Mononuclear cell (primary cell): ENCODE measurements at regions not wholly inside any gene's neighbourhood (a gene's known extent, or its start where the extent isn't known, plus 50 kb on each side); places are given as distances from the start of the nearest gene placed in this dataset.
"Not testable (repeated sequence)": the region's sequence is repeated elsewhere in the genome, so short reads cannot be mapped to it uniquely, and the experiment has no call there.

Source experiments
- H3K27me3 ChIP-seq: 2 replicates; pipeline ENCODE4 v1.6.0; 2011; ENCODE audit warnings: low read length, control low read depth; ENCODE audit not compliant: insufficient read depth
- H3K4me1 ChIP-seq: 2 replicates; pipeline ENCODE4 v1.5.1; 2011; ENCODE audit warnings: mild to moderate bottlenecking, low read length, control low read depth; ENCODE audit not compliant: insufficient read depth
- H3K4me3 ChIP-seq: 2 replicates; pipeline ENCODE4 v1.5.1; 2011; ENCODE audit warnings: mild to moderate bottlenecking, low read length, moderate library complexity
- H3K9me3 ChIP-seq: 2 replicates; pipeline ENCODE4 v1.5.1; 2011; ENCODE audit warnings: low read depth, mild to moderate bottlenecking, control low read depth, low read length

DNA sequence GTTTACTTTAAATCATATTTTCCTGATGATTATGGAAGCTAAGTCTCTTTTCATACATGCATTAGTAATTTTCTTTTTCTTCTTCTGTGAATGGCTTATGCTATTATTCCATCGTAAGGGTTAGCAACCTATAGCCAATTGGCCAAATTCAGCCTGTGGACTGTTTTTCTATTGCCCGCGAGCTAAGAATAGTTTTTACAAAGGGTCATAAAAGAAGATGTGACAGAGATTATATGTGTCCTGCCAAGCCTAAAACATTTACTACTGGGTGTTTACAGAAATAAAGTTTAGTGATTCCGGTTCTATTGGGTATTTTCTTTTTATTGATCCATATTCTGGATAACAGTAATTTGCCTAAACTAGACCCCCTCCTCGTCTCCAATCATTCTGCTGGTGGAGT, 268.8 kb upstream of the DIO3 start:
- H3K4me1 ChIP-seq = no peaks in the 10 kb centered on the region
- H3K27me3 ChIP-seq = no peaks in the 10 kb centered on the region
- H3K9me3 ChIP-seq = no peaks in the 10 kb centered on the region
- H3K4me3 ChIP-seq = no peak overlapping the region

DNA sequence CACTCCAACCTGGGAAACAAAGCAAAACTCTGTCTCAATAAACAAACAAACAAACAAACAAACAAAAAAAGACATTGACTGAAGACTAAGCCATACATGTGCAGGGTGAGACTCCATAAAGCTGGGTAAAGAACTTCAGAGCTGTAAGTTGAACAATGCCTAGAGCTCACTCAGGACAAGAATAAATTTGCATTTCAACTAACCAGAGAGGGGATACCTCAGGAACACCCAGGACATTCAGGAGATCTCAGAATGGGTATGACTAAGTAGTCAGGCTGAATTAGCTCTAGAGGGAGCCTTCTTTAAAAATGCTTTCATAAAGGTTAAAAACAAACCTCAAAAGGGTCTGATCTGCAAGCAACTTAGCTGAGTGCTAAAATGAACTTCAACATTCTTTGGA, 267.7 kb upstream of the DIO3 start:
- H3K4me1 ChIP-seq = no peaks in the 10 kb centered on the region
- no peaks in the 10 kb centered on the region for H3K9me3 ChIP-seq
- no peaks in the 10 kb centered on the region for H3K27me3 ChIP-seq
- H3K4me3 ChIP-seq = no peak overlapping the region

DNA sequence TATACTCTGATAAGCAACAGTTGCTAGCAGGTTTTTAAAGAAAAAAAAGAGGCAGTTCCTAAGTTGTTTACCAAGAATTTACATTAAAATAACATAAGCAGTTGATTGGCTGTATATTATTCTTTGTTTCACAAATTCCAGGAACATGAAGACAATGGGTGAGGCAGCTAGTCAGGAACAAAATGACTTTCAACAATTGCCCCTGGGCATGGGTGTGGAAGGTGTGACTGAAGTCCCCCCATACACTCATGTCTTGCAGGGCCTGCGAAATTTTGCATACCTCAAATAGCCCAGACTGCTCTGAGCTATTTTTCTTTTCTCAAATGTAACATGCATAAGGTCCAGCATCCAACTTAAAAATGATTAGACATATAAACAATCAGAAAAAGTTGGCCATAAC, 267.2 kb upstream of the DIO3 start:
- Histone ChIP-seq H3K4me1 (no peaks in the 10 kb centered on the region), H3K27me3 (no peaks in the 10 kb centered on the region), H3K9me3 (no peaks in the 10 kb centered on the region), H3K4me3 (no peak overlapping the region)

DNA sequence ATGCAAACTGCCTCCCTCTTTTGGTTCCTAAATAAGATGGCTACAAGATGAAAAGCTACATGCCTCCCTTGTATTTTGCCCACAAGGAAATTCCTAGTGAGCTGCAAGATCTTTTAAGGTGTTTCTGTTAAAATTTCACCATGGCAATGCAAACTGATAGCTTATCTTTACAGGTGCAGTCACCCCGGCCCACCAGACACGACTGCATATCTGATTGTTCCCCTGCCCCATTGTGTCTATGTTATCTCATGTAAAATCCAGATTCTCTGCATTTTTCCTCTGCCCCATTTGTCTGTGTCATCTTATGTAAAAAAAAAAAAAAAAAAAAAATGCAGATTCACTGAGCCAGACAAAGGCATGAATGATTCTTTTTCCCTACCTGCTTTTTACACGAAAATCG, 261.5 kb upstream of the DIO3 start:
- not testable (repeated sequence) for H3K4me1 ChIP-seq, H3K4me3 ChIP-seq, H3K27me3 ChIP-seq, H3K9me3 ChIP-seq

DNA sequence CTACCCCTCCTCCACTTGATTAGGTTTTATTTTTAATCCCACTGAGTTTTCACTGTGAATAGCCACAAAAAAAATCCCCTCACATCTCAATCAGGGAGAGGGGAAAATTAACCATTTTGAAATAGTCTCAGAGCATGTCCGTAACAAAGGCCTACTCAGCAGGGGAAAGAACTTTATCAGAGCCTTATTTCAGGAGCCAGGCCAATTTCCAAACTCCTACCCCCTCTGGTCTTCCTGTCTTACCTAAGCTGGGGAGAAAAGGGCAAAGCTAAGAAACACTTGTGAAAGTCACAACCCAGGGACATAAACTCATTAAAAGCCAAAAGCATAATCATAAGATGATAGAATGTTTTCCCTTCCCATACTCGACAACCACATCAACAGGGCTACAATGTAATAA, 260.3 kb upstream of the DIO3 start:
- Histone ChIP-seq H3K9me3 (no peaks in the 10 kb centered on the region), H3K27me3 (peaks cover 6% of the 10 kb centered on the region), H3K4me3 (no peak overlapping the region), H3K4me1 (no peaks in the 10 kb centered on the region)

DNA sequence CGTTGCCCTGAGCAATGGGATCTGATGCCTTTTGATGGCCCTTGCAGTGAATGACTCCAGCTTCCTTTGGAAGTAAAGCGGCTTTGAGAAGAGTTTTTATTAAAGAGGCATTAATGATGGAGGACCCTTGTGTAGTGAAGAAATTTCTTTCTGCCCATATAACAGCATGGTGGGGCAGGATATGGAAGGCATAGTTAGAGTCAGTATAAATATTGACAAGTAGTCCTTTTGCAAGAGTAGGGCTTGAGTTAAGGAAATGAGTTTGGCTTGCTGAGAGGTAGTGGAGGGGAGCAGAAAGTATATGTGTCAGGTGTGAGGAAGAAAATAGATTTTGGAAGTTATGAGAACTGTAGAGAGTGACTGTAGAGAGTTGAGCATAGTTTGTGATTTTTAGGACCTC, 254.1 kb upstream of the DIO3 start:
- H3K27me3 ChIP-seq, H3K4me1 ChIP-seq, H3K4me3 ChIP-seq, H3K9me3 ChIP-seq: not testable (repeated sequence)

DNA sequence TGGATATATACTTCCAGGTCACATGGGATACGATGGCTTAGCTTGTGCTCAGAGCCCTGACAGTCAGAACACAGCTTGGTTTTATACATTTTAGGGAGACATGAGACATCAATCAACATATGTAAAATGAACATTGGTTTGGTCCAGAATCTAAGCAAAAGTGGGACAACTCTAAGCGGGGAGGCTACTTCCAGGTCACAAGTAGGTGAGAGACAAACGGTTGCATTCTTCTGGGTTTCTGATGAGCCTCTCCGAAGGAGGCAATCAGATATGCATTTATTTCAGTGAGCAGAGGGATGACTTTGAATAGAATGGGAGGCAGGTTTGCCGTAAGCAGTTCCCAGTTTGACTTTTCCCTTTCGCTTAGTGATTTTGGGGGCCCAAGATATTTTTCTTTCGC, 250.1 kb upstream of the DIO3 start:
- H3K9me3 ChIP-seq, H3K4me1 ChIP-seq, H3K4me3 ChIP-seq, H3K27me3 ChIP-seq: not testable (repeated sequence)

DNA sequence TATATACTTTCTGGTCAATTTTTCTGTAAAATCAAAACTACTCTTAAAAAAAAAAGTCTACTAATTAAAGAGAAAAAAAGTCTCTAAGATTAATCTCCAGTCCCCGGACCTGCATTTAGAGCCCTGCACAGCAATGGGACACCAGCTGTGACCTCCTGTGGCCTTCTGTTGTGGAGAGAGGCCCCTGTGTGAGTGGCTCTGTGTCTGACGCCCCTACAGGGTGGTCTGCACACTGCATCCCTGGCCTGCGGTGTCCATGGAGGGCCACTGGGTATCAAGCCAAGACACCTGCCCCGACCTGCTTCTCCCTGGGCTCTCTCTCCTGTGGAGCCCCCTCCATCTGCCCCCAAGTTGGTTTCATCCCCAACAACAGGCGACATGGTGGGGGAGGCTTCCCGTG, 248.0 kb upstream of the DIO3 start:
- Histone ChIP-seq H3K4me1 (no peaks in the 10 kb centered on the region), H3K9me3 (no peaks in the 10 kb centered on the region), H3K27me3 (no peaks in the 10 kb centered on the region), H3K4me3 (no peak overlapping the region)

DNA sequence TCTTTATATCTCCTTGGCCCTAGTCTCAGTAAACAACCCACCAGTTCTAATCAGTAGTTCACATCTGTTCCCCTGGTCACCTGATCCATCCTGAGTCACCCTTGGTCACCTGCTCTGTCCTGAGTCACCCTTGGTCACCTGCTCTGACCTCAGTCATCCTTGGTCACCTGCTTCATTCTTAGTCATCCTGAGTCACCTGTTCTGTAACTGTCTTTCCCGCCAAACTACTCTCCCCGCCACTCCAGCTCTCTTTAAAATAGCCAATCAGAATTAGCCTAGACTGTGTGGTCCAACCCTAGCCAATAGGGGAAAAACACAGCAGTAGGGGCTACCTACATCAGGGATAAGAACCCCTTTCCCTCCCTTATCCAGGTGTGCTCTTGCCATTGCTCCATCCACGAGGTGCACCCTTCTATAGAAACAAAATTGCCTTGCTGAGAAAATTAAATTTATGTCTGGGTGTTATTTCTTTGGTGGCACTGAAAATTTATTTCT, 245.4 kb upstream of the DIO3 start:
- Histone ChIP-seq H3K9me3 (no peaks in the 10 kb centered on the region), H3K4me1 (no peaks in the 10 kb centered on the region), H3K4me3 (no peak overlapping the region), H3K27me3 (no peaks in the 10 kb centered on the region)

DNA sequence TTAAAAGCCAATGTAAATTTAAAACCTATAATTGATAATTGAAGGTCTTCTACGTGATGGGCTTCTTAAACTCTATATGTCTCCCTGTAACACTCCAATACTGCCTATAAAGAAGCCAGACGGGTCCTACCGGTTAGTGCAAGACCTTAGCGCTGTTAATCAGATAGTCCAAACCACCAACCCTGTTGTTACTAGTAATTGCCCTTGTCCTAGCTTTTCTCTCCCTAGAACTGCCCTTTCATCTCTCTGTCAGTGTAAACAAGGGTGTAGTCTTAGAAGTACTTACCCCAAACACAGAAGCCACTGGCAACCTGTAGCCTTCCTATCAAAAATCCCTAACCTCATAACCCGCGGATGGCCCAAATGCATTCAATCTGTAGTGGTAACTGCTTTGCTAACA, 243.0 kb upstream of the DIO3 start:
- no peaks in the 10 kb centered on the region for H3K4me1 ChIP-seq
- no peak overlapping the region for H3K4me3 ChIP-seq
- no peaks in the 10 kb centered on the region for H3K27me3 ChIP-seq
- no peaks in the 10 kb centered on the region for H3K9me3 ChIP-seq

DNA sequence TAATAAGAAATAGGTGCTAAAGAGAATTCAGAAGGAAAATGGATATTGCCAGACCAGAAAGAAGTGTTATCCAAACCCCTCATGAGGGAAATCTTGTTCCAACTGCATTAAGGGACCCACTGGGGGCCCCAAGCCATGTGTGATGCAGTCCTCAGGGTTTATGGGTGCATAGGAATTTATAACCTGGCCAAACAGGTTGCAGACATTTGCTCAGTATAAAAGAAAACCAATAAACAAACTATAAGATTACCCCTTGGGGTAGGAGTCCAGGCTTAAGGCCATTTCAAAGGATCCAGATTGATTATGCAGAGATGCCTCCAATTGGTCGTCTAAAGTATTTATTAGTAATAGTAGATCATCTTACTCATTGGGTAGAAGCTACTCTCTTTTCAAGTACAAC, 240.9 kb upstream of the DIO3 start:
- Histone ChIP-seq H3K4me3 (no peak overlapping the region), H3K27me3 (no peaks in the 10 kb centered on the region), H3K4me1 (no peaks in the 10 kb centered on the region), H3K9me3 (peaks cover 6% of the 10 kb centered on the region)

DNA sequence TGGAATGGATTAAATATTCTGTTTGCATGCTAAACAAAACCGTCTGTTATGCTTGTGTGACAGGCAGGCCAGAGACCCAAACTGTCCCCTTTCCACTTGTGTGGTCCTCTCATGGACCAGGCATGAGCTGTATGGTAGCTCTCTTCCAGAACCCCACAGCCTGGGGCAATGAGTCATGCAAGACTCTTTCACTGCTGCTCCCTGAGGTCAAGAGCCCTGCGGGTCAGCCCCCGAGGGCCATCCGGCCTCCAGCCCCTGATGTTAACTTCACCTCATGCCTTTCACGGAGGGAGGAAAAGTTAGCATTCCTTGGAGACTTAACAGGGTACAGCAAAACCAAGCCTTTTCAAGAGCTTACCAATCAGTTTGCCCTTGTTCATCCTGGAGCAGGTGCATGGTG, 239.1 kb upstream of the DIO3 start:
- no peaks in the 10 kb centered on the region for H3K27me3 ChIP-seq
- peaks cover 6% of the 10 kb centered on the region for H3K9me3 ChIP-seq
- H3K4me3 ChIP-seq = no peak overlapping the region
- no peaks in the 10 kb centered on the region for H3K4me1 ChIP-seq

DNA sequence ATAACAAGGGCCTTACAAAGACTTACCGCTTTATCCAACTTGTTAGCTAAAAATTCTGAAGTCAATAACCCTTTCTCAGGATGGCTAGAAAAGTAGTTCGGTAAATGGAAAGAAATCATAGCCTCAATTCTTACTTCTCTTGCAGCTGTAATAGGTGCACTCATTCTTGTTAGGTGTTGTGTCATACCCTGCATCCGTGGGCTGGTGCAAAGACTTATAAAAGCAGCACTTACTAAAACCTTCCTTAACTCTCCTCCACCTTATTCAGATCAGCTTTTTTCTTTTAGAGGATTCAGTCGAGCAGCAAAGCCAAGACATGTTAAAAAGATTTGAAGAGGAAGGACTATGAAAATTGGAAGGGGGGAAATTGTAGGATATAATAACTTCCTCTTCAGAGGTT, 238.2 kb upstream of the DIO3 start:
- Histone ChIP-seq H3K4me3 (no peak overlapping the region), H3K9me3 (peaks cover 6% of the 10 kb centered on the region), H3K27me3 (no peaks in the 10 kb centered on the region), H3K4me1 (no peaks in the 10 kb centered on the region)

DNA sequence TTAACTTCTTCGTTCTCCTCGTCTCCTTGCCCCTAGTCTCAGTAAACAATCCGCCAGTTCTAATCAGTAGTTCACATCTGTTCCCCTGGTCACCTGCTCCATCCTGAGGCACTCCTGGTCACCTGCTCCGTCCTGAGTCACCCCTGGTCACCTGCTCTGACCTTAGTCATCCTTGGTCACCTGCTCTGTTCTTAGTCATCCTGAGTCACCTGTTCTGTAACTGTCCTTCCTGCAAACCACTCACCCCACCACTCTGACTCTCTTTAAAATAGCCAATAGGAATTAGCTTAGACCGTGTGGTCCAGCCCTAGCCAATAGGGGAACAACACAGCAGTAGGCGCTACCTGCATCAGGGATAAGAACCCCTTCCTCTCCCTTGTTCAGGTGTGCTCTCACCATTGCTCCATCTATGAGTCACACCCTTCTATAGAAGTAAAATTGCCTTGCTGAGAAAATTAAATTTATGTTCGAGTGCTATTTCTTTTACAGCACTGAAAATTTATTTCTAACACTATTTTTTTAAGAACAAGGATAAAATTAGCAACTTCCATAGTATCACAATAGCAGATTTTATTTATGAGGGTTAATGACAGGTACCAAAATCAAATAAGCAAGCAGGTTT, 237.6 kb upstream of the DIO3 start:
- H3K9me3 ChIP-seq, H3K4me1 ChIP-seq: not testable (repeated sequence)

DNA sequence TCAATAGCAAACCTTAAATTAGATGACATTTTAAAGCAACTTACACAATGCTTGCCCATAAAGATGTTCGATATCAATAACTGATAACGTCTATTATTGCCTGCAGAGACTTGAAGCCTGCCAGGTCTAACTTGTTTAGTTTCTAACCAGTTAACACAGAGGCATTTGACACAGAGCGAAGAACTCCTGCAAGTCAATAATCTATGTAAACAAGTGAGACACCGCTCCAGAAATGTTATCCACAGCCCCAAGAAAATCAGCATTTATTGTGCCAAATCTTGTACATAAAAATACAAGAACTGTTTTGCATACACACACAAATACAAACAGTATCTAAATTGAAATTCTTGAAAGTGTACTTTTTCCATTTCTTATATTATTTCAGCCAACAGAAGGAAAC, 236.0 kb upstream of the DIO3 start:
- H3K9me3 ChIP-seq = peaks cover 6% of the 10 kb centered on the region
- no peaks in the 10 kb centered on the region for H3K27me3 ChIP-seq
- H3K4me1 ChIP-seq = no peaks in the 10 kb centered on the region
- no peak overlapping the region for H3K4me3 ChIP-seq

More for the DNA sequence above, 237.6 kb upstream of the DIO3 start:
- not testable (repeated sequence) for H3K27me3 ChIP-seq, H3K4me3 ChIP-seq

DNA sequence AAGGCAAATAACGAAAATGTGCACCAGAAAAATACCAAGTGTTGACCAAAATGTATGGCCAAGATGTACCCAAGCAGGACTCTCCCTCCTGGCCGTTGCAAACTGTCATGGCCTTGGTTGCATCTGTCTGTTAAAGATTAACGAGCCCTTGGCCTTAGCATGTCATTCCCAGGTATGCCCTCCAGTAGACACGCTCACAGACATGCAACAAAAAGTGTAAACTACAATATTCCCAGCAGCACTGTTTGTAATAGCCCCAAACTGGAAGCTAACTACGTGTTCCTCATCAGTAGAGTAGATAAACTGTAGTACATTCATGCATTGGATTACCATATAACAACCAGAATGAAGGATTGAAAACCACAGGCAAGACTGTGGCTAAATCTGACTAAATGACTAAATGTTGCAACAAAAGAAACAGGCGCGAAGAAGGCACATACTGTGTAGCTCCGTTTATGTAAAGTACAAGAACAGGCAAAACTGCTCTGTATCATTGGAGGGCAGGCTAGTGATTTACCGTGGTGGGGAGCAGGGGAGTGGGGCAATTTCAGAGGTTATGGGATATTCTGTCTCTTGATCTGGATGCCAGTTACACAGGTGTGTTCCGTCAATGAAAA, 232.8 kb upstream of the DIO3 start:
- H3K4me1 ChIP-seq = no peaks in the 10 kb centered on the region
- H3K27me3 ChIP-seq = no peaks in the 10 kb centered on the region
- peaks cover 6% of the 10 kb centered on the region for H3K9me3 ChIP-seq
- no peak overlapping the region for H3K4me3 ChIP-seq
